HG03521 (cell line): ENCODE measurements at regions not wholly inside any gene's neighbourhood (a gene's known extent, or its start where the extent isn't known, plus 50 kb on each side); places are given as distances from the start of the nearest gene placed in this dataset.

Experiments used
- ATAC-seq: cut with Tn5 transposase; IDR thresholded peaks from one replicate; pipeline ENCODE4 v1.9.1; 2021; ENCODE audit warnings: mild to moderate bottlenecking, moderate library complexity; ENCODE audit not compliant: unreplicated experiment

- no peak for ATAC-seq
Measured at GRCh38 chr6:28695715-28696114, 170.0 kb downstream of the GPX5 start.

- ATAC-seq = no peak
Measured at GRCh38 chr6:28696167-28696566, 170.5 kb downstream of the GPX5 start.

GRCh38 chr6:28696682-28697081, 171.0 kb downstream of the GPX5 start:
- ATAC-seq = no peak

DNA sequence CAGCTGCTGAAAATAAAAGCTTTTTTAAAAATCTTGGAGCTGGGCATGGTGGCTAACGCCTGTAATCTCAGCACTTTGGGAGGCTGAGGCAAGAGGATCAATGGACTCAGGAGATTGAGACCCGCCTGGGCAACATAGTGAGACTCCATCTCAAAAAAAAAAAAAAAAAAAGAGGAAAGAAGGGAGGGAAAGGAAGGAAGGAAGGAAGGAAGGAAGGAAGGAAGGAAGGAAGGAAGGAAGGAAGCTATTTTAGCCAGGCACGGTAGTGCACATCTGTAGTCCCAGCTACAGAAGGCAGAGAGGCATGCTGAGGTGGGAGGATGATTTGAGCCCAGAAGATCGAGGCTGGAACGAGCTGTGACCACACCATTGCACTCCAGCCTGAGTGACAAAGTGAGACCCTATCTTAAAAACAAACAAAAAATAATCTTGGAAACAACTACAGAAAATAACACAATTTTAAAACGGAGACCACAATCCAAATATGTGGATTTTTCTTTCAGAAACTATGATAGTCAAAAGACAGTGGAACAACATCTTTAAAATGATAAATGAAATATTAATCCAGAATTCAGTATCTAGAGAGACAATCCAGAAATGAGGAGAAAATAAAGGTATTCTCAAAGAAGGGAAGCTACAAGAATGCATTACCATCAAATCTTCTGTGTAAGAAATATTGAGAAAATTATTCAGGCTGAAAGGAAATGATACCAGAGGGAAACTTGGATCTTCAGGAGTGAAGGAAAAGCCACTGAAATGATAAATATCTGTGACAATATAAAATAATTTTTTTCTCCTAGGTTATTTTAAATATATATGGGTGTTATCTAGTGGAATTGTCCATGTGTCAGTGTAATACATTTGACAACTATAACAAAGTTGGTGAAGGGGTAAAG, 182.0 kb downstream of the GPX5 start:
- no peak for ATAC-seq

DNA sequence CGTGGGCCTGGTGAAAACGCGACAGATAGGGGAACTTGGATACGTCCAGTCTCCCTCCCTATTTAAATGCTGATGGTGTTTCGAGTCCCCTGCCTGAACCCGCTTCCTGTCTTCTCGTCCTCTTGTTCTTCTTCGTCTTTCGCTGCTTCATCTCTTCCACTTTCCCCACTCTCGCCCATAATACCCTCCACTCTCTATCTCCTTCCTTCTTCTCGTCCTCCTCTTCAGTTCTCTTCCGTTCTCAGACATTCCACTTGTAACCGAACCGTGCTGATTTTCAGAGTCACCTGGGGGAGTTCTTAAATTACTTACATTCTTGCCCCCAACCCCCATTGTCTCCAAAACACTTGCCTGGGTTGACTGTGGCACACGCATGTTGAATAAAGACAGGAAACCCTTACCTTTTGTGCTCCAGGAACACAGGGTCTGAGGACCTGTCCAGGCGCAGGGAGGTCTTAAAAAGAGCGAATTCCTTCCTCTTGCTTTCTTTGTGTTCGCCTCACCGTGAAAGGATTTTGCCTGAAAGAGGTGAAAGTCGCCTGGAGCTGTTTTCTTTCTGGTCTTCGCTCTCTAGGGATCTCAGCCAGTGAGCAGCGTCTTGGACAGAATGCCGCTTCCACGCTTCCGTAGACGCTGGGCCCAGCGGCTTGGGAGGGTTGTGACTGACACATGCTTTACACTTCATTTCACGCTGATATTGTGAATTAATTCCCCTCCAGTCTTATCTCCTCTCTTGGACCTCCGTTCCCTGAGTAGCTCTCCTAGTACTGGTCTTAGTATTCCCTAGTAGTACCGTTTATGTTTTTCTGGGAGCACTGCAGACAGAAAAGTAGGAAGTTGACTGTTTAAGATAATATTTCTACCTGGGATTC, 184.0 kb downstream of the GPX5 start:
- ATAC-seq = no peak

GRCh38 chr6:28710466-28711191, 184.9 kb downstream of the GPX5 start:
- no peak for ATAC-seq

- no peak for ATAC-seq
Measured at GRCh38 chr6:28711325-28711724, 185.6 kb downstream of the GPX5 start.

GRCh38 chr6:28711788-28712341, 186.2 kb downstream of the GPX5 start:
- no peak for ATAC-seq

- ATAC-seq = no peak
Measured at GRCh38 chr6:28712982-28713381, 187.3 kb downstream of the GPX5 start.

DNA sequence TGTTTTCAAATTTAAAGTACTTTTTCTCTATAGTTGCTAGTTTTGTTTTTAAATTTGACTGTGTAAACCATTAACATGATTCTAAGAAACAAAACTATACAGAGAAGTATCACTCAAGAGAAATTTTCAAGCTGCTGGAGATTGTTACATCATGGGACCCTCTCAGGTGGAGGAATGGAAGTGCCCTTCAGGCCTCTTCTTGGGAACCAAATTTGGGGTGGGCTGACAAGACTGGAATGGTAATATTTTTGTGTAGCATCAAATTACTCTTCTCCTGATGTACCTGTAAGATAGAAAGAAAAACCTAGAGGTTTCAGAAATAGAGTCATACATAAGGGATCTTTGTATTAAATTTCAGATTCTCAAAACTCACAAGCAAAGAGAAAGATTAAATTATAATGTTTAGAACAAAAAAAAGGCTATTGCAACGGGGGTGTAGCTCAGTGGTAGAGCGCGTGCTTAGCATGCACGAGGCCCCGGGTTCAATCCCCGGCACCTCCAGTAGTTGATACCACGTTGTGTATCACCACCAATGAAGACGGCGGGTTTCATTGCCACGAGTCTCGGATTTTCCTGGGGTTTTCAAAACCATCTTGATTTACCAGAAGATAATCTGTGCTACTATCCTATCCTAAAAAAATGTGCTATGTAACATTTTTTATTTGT, 193.7 kb downstream of the GPX5 start:
- no peak for ATAC-seq

GRCh38 chr6:28720357-28721231, 194.9 kb downstream of the GPX5 start:
- ATAC-seq = no peak

GRCh38 chr6:28721372-28721771, 195.7 kb downstream of the GPX5 start:
- ATAC-seq = no peak

- no peak for ATAC-seq
Measured at GRCh38 chr6:28724395-28724794, 198.7 kb downstream of the GPX5 start.

DNA sequence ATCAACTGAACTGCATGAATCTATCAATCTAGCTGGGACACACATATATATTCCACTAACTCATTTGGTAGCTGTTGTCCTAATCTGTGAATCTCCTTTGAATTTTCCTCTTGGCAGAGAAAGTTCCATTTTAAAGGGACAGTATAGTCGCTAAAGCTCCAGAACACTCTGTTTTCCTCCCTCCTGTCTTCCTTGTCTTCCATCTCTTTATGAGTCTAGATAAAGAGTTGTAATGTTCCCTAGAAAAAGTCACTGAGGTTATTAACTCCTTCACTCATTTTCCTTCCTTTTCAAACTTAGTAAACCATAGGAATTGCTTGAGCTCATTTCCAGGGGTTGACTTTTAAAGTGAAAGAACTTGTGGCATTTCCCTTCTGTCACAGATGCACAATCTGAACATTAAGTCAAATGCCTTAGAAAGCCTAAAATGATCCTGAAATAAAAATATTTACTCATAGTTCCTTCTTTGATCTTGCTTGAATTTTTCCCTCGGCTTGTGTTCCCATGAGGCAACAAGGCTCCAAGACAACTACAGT, 198.4 kb downstream of the TRIM27 start:
- no peak for ATAC-seq

GRCh38 chr6:28725890-28726348, 197.9 kb downstream of the TRIM27 start:
- ATAC-seq = no peak

DNA sequence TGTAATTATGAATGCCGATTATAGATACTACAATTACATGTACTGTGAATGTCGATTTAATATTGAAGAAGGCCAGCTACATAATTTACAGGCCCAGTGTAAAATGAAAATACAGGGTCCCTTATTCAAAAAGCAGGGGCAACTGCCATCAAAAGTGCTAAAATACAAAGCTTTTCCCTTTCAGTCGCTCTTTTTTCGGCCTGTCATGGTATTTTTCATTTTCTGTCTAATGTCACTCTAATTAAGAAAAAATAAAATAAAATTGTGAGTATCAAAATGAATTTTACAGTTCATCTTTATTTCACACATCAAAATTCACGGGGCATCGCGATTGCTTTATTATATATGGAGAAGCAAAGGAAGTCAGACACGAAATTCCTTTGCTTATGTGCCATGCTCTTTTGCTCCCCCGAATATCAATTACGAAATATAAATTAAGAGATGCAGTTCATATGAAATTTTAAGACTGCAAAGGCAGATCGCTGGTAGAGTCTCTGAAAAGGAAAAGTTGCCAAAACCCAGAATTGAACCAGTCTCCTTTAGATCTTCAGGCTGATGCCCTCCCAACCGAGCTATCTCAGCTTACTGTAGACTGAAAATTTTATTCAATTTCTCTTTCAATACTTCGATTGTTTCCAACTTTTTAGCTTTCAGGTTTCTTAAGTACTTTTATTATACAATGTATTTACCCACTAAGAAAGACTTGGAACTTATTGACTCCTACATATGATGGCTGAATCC, 197.0 kb downstream of the TRIM27 start:
- no peak for ATAC-seq

DNA sequence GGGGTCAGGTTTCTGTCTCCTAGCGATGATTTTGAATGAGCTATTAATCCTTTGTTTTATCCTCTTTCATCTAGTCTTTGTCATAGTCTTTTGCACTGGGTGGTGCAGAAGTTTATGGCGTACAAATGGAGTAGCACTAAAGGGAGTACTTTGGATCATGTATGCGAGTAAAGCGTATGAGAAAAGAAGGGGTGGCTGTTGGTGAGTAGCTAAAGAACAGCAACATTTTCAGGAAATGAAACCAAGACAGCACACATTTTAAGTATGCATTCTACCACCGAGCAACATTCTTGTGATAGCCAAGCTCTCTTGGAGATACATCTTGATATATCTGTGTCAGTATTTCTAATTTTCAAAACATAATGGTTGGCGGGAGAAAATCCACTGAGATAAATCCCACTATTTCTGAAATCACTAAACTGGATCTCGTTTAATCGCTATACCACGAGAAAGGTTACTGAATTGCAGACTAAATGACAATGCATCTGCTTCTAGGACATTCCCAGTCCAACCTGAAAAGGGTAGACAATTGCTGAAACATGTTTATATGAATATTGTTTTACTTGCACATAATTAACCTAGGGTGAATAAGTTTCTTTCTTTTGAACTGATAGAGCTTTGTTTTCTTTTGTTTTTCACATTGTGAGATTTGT, 196.1 kb downstream of the TRIM27 start:
- ATAC-seq = no peak
